NCI-H82 (cell line): ENCODE measurements at regions not wholly inside any gene's neighbourhood (a gene's known extent, or its start where the extent isn't known, plus 50 kb on each side); places are given as distances from the start of the nearest gene placed in this dataset.
A peak's percentile ranks its signal among the peaks of the same experiment; 100 is the strongest.
"Not testable (repeated sequence)": the region's sequence is repeated elsewhere in the genome, so short reads cannot be mapped to it uniquely, and the experiment has no call there.

ENCODE experiments used
- DNase-seq: peaks from one replicate; lab custom pipeline; 2025; lab: John Stamatoyannopoulos, UW

DNA sequence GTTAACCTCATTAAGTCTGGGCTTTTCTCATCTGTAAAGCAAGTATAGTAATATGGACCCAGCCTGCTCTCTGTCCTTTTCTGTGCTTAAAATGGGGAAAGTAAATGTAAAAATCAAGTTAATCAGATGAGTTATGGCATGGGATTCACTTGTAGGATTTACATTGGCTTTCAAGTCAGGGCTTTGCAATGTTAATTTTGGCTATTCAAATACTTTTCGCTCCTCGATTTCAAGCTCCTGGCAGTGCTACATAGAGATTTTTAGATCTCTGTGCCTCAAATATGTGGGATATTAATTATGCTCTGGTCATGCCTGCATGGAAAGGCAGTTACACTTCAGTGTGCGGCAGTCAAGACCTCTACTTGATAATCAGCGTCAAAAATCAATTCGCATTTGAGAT, 709.8 kb downstream of the LTN1 start:
- no peak for DNase-seq

- DNase-seq, result not testable (repeated sequence)
Measured at GRCh38 chr21:28281357-28281756, 711.3 kb downstream of the LTN1 start.

GRCh38 chr21:28280611-28281010, 712.1 kb downstream of the LTN1 start:
- DNase-seq, result no peak

DNA sequence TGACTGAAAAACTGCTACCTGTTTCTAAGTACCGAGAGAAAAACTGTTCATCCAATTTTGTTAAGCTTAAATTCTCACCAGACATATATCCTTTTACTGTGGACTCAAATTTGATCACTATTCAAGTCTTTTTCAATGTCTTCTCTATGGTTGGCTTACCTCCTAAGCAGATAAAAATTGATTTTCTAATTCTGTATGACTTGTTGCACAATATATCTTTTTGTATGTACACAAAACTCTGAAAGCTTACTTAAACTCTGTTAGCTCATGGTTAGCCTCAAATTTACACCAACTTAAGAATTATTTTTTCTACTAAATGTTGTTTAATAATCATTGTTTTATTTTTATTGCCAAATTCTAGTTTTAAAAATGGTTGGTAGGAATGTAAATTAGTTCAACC, 715.4 kb downstream of the LTN1 start:
- DNase-seq, result no peak

DNA sequence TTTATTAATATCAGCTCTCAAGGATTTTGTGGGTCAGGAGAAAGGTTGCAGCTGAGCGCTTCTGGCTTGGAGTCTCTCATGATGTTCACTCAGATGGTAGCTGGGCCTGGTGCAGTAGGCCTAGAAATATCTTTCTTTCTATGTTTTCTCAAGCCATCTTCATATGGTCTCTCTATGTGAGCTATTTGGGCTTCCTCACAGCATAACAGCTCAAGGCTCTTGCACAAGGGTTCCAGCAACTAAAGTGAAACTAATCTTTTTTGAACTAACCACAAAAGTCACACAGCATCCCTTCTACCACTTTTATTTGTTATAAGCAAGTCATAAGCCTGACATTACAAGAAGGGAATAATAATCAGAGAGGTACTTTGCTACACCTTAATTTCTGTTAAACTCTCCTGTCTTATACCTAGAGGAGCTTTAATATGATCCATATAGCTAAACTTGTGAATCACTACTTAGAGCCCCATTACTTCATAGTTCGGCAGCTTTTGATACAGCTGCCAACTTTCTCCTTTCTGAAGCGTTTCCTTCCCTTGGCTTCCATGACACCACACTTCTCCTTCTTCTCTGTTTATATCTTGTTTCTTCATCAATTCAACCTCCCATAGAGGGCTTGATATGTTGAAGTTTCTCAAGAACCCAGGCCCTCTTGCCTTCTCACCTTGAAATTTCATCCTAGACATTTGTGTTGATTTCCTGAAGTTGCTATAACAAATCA, 720.2 kb downstream of the LTN1 start:
- no peak for DNase-seq

GRCh38 chr21:28269173-28269572, 723.5 kb downstream of the LTN1 start:
- no peak for DNase-seq

DNA sequence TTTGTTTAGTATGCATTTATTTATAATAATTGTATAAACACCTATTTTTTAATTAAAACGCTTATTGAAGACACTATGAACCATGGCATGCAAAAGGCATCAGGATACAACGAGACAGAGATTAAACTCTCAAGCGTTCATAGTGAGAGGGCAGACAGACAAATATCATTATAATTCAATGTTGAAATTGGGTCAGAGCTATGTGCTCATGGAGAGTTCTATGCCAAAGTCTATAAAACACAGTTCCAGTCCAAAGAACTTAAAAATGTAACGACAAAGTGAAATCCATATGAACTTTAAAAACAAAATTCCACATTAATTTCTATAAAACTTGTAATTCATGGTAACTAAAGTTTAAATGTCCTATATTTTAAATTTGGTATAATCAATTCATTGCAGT, 724.0 kb downstream of the LTN1 start:
- DNase-seq, result no peak

DNA sequence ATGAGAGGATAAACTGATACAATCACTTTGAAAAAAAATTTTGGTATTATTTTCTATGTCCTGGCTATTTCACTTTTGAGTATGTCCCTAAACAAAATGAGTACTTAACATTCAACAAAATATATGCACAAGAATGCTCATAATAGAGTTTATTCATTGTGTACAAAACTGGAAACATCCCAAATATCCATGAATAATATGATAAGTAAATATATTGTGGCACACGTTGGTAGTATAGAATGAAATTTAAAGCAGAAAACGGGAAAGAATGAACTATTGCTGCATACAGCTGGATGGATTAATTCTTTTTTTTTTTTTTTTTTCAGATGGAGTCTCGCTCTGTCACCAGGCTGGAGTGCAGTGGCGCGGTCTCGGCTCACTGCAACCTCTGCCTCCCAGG, 725.2 kb downstream of the LTN1 start:
- no peak for DNase-seq

- no peak for DNase-seq
Measured at GRCh38 chr21:28266061-28266460, 726.6 kb downstream of the LTN1 start.

DNA sequence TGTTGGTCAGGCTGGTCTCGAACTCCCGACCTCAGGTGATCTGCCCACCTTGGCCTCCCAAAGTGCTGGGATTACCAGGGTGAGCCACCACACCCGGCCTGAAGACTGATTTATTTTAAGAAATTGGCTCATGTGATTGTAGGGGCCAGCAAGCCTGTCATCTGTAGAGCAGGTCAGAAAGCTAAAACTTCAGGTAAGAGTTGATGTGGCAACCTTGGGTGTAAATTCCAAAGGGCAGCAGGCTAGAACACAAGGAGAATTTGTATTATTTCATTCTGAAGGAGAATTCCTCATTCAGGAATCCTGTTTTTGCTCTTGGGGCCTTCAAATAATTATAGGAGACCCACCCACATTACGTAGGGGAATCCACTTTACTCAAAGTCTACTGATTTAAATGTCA, 728.7 kb downstream of the LTN1 start:
- no peak for DNase-seq

- no peak for DNase-seq
Measured at GRCh38 chr21:28261298-28261697, 731.4 kb downstream of the LTN1 start.

DNA sequence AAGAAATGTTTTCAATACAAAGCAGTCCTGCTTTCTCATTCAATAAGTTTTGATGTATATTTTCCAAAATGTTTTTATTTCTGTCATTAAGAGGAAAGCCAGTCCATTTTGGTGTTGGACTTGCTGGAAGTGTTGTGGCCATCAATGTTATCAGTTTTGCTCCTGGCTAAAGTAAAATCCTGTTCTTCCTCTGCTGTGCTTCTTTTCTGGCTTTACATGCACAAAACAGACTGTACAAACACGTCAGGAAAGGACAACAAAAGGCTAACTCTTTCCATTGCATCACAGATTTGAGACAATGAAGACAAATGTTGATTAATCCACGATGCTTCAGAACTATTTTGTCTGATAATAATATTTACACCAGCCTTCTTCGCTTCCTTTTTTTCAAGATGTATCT, 735.4 kb downstream of the LTN1 start:
- no peak for DNase-seq

DNA sequence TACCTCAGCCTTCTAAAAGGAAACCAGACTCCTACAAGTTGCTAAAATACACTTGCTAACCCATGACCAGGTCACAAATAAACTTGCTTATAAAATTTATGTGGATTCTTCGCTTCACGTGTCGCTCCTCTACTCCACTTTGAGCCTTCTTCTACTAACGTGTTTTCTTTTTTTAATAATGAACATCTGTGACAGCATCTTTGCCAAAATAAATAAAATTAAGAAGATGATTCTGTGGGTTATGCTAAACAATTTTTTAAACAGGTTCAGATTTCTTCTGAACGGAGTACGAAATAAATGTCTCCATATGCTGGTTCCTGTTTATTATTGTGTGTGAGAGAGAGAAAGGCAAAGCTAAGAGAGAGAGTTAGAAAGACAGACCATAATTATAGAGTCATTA, 735.8 kb downstream of the LTN1 start:
- no peak for DNase-seq

DNA sequence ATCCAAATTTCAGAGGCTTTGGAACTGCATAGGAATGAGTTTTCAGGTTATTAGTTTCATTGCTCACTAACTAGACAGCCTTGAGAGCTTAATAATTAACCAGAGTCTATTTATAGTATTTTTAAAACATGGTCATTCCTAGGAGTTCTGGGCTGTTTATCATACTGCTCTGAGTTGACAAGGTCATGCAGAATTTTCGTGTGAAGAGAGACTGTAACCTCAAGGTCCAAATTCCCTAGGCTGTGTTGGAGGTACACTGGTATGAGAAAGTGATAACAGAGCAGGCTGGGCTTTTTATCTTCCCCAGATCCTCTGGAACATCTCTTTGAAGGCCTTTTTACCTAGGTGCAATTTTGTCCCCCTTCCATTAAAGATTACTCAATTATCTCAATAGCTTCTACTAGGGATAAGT, 736.3 kb downstream of the LTN1 start:
- DNase-seq, result no peak

DNA sequence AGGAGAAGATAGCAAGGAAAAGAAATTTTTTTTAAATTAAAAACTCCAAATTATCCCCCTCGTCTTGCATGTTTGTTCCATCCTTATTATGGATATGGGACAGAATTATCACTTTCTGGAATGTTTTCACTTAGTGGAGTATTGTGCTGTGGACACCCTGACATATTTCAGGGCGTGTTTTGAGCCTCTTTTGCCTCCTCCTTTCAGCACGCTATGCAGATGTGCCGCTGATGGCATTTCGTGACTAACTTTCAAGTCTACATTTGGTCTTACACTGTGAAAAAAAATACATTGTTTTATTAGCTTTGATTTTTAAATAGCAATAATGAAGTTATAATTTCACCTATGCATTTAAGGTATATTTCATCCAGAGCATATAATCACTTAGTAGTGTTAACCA, 738.7 kb downstream of the LTN1 start:
- no peak for DNase-seq

DNA sequence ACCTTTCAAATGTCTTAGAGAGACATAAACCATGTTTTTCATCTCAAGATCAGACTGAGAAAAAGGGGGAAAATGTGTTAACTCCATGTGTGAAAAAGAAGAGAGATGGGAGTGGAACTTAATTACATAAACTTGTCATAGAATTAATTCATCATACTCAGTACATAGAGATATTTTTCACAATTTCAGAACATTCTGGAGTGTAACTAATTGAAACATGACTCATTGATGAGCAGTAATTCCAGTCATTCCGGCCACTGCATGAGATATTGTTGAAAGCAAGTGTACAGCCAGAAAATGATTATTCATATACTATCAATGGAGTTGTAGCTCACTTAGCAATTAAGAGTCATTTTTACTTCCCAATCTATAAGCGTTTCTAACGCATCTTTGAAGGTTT, 739.3 kb downstream of the LTN1 start:
- no peak for DNase-seq

GRCh38 chr21:28252928-28253327, 739.7 kb downstream of the LTN1 start:
- no peak for DNase-seq

- DNase-seq, result no peak
Measured at GRCh38 chr21:28250946-28251345, 741.7 kb downstream of the LTN1 start.

- no peak for DNase-seq
Measured at GRCh38 chr21:28247454-28248020, 745.1 kb downstream of the LTN1 start.

GRCh38 chr21:28240586-28240985, 752.1 kb downstream of the LTN1 start:
- DNase-seq, result no peak

DNA sequence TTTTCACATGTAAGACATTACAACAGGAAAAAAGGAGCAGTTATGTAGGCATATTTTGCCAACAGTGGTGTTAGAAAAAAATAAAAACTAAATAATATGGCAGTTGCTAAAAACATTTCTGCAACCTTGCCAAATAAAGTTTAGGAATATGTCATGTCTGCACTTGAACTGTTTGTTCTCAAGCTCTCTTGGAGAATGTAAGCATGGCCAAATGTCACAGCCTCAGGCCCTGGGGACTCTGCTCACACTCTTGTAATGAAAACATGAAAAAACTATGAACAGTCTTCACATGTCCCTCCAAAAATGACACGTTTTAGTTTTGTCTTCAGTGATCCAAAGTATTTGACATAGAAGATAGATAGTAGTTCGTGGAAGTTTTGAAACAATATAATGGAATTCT, 753.3 kb downstream of the LTN1 start:
- no peak for DNase-seq

- DNase-seq, result no peak
Measured at GRCh38 chr21:28237661-28238060, 755.0 kb downstream of the LTN1 start.

DNA sequence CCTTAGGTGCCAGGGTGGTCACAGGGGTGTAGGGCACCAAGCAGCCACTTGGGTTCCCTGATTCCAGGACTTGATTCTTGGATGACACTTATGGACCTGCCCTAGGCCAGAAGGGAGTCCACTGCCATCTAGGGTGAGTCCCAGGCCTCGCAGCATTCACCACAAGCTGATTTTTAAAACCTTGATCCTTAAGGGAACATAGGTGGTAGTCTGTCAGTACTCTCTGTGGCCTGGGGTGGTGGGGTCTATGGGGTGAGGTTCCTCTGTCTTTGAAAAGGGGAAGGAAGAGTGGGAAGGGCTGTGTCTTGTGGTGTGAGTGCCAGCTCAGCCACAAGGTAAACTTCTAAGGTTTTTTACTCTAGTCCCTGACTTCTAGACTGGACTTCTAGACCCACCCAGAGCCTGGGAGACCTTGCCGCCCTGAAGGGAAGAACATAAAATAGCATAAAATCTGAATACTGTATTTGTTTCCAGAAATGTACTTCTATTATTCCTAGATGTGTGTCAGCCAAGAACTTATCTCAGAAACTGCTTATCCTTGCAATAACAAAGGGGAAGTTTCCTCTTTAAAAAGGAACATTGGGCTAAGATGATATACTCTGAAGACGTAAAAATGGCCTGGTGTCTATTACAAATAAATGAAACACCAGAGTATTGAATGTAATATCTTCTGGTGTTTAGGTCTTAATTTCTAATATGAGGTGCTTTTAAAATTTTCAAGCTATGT, 757.3 kb downstream of the LTN1 start:
- peak; percentile 9 for DNase-seq

DNA sequence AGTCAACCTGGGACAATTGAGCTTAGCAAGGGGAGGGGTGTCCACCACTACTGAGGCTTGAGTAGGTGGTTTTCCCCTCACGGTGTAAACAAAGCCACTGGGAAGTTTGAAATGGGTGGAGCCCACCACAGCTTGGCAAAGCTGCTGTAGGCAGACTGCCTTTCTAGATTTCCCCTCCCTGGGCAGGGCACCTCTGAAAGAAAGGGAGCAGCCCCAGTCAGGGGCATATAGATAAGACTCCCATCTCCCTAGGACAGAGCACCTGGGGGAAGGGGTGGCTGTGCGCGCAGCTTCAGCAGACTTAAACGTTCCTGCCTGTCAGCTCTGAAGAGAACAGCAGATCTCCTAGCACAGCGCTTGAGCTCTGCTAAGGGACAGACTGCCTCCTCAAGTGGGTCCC, 758.4 kb downstream of the LTN1 start:
- DNase-seq, result no peak
